SK-N-SH treated with all-trans-retinoic acid at 6 μM for 48 hours (cell line): ENCODE measurements at regions not wholly inside any gene's neighbourhood (a gene's known extent, or its start where the extent isn't known, plus 50 kb on each side); places are given as distances from the start of the nearest gene placed in this dataset.

Experiments
- ARNTL ChIP-seq: fragments of 450-650 bp; formaldehyde crosslinking; IDR thresholded peaks from 2 replicates; pipeline ENCODE4 v1.5.0; 2020; ENCODE audit warnings: low read depth, mild to moderate bottlenecking, moderate library complexity, borderline replicate concordance
- BACH2 ChIP-seq: fragments of 250-450 bp; sonication (Bioruptor Pico); IDR thresholded peaks from 2 replicates; pipeline ENCODE4 v1.9.0; 2021; ENCODE audit warnings: mild to moderate bottlenecking, borderline replicate concordance
- ESRRG ChIP-seq: fragments of 250-450 bp; sonication (Bioruptor Pico); IDR thresholded peaks from 2 replicates; pipeline ENCODE4 v1.6.1; 2021; ENCODE audit warnings: mild to moderate bottlenecking
- ISL1 ChIP-seq: fragments of 250-450 bp; sonication (Bioruptor Pico); IDR thresholded peaks from 2 replicates; pipeline ENCODE4 v2.1.2; 2022; ENCODE audit warnings: mild to moderate bottlenecking, moderate library complexity
- OSR1 ChIP-seq: fragments of 250-450 bp; sonication (Bioruptor Pico); IDR thresholded peaks from 2 replicates; pipeline ENCODE4 v1.8.0; 2022; ENCODE audit warnings: moderate library complexity, mild to moderate bottlenecking, inconsistent platforms
- SNAI2 ChIP-seq: fragments of 250-450 bp; sonication (Bioruptor Pico); IDR thresholded peaks from 2 replicates; pipeline ENCODE4 v1.5.0; 2020; ENCODE audit warnings: mild to moderate bottlenecking, moderate library complexity
- ZFP3 ChIP-seq: fragments of 250-450 bp; sonication (Bioruptor Pico); IDR thresholded peaks from 2 replicates; pipeline ENCODE4 v1.5.0; 2020; ENCODE audit warnings: mild to moderate bottlenecking, moderate library complexity
- ZFP30 ChIP-seq: fragments of 450-650 bp; formaldehyde crosslinking; IDR thresholded peaks from 2 replicates; pipeline ENCODE4 v1.5.0; 2022; ENCODE audit warnings: mild to moderate bottlenecking, moderate library complexity
- ZNF565 ChIP-seq: fragments of 450-650 bp; formaldehyde crosslinking; conservative IDR thresholded peaks from 2 replicates; pipeline ENCODE4 v1.5.0; 2020; ENCODE audit warnings: low read depth, mild to moderate bottlenecking, moderate library complexity
- TF ChIP-seq, protein P1 (sequence below): fragments of 250-450 bp; sonication (Bioruptor Pico); IDR thresholded peaks from 2 replicates; pipeline ENCODE4 v1.5.0; 2020; ENCODE audit warnings: mild to moderate bottlenecking, moderate library complexity
- TF ChIP-seq, protein P2 (sequence below): fragments of 250-450 bp; sonication (Bioruptor Pico); IDR thresholded peaks from 2 replicates; pipeline ENCODE4 v1.5.1; 2020; ENCODE audit warnings: low read depth, mild to moderate bottlenecking, moderate library complexity

DNA sequence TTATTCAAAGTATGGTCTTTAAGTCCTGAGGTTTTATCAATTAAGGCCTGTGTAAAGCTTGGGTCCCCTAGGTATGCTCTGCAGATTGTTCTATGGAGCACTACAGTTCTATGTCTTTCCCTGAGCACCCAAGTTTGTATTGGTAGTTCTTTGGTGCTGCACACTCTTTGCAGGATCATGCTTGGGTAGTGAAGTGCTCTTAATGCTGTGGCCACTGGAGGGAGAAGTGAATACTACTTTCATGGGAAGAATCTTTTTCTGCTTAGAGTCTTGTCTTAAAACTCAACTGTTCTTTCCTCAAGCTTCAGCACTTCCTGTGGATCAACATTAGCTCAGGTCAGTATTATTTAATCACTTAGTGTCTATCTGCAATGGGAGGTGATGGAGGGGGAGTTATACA lies 93.6 kb upstream of the CFAP20DC start:
- TF ChIP-seq ZFP30 (CRISPR knock-in tag) (no peak), ARNTL (CRISPR knock-in tag) (no peak), ZFP3 (CRISPR knock-in tag) (no peak), ISL1 (CRISPR knock-in tag) (no peak), BACH2 (CRISPR knock-in tag) (no peak), OSR1 (CRISPR knock-in tag) (no peak), ZNF565 (CRISPR knock-in tag) (no peak), ESRRG (CRISPR knock-in tag) (no peak), SNAI2 (no peak)
- TF ChIP-seq, protein P1, sequence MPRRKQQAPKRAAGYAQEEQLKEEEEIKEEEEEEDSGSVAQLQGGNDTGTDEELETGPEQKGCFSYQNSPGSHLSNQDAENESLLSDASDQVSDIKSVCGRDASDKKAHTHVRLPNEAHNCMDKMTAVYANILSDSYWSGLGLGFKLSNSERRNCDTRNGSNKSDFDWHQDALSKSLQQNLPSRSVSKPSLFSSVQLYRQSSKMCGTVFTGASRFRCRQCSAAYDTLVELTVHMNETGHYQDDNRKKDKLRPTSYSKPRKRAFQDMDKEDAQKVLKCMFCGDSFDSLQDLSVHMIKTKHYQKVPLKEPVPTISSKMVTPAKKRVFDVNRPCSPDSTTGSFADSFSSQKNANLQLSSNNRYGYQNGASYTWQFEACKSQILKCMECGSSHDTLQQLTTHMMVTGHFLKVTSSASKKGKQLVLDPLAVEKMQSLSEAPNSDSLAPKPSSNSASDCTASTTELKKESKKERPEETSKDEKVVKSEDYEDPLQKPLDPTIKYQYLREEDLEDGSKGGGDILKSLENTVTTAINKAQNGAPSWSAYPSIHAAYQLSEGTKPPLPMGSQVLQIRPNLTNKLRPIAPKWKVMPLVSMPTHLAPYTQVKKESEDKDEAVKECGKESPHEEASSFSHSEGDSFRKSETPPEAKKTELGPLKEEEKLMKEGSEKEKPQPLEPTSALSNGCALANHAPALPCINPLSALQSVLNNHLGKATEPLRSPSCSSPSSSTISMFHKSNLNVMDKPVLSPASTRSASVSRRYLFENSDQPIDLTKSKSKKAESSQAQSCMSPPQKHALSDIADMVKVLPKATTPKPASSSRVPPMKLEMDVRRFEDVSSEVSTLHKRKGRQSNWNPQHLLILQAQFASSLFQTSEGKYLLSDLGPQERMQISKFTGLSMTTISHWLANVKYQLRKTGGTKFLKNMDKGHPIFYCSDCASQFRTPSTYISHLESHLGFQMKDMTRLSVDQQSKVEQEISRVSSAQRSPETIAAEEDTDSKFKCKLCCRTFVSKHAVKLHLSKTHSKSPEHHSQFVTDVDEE (CRISPR knock-in tag), result no peak
- TF ChIP-seq, protein P2, sequence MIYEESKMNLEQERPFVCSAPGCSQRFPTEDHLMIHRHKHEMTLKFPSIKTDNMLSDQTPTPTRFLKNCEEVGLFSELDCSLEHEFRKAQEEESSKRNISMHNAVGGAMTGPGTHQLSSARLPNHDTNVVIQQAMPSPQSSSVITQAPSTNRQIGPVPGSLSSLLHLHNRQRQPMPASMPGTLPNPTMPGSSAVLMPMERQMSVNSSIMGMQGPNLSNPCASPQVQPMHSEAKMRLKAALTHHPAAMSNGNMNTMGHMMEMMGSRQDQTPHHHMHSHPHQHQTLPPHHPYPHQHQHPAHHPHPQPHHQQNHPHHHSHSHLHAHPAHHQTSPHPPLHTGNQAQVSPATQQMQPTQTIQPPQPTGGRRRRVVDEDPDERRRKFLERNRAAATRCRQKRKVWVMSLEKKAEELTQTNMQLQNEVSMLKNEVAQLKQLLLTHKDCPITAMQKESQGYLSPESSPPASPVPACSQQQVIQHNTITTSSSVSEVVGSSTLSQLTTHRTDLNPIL, result no peak
